DOHH2 (cell line): ENCODE measurements at regions not wholly inside any gene's neighbourhood (a gene's known extent, or its start where the extent isn't known, plus 50 kb on each side); places are given as distances from the start of the nearest gene placed in this dataset.

Experiments used
- CTCF ChIP-seq: fragments of 200-600 bp; sonication (generic); IDR thresholded peaks from one replicate; pipeline ENCODE4 v1.5.1; 2014; ENCODE audit warnings: antibody characterized with exemption, mild to moderate bottlenecking, low read depth, low read length; ENCODE audit not compliant: poor library complexity, severe bottlenecking
- EZH2phosphoT487 ChIP-seq: fragments of 200-600 bp; sonication (generic); IDR thresholded peaks from 2 replicates; pipeline ENCODE4 v1.6.1; 2017; ENCODE audit warnings: borderline replicate concordance, mild to moderate bottlenecking, antibody characterized with exemption, low read length, moderate library complexity, mixed read lengths

GRCh38 chr14:98858158-98858557 is 413.8 kb downstream of the BCL11B start:
- no peak for TF ChIP-seq CTCF
- no peak for TF ChIP-seq EZH2phosphoT487
